ENCODE measurements at regions not wholly inside any gene's neighbourhood (a gene's known extent, or its start where the extent isn't known, plus 50 kb on each side); places are given as distances from the start of the nearest gene placed in this dataset.

- intact Hi-C loops (cut with DNase I), result no loop called here
- no peak for TF ChIP-seq CTCF (IDR thresholded peaks at IDR 0.05)
Measured at GRCh38 chrX:113330416-113330815, 489.8 kb upstream of the AMOT start.

DNA sequence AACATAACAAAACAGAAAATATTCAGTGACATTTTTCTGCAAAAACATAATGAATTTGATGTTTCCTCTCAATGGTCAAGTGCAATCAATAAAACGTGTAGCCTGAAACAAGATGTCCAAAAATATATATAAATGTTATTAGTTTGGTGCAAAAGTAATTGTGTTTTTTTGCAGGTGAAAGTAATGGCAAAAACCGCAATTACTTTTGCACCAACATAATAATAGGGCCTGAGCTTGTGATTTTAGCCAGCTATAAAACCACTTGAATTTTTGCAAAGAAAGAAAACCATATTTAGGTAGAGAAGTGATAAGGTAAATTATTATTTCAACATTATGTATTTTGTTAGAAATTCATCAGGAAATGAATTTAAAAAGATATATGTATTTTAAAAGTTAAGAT, 475.3 kb upstream of the AMOT start:
- no peaks in the 10 kb centered on the region for H3K36me3 ChIP-seq
- no peak overlapping the region for H3K27ac ChIP-seq
- DNase-seq (no peak), ATAC-seq (no peak)
- WGBS (ENCODE audit: insufficient coverage, low coverage, low lambda C conversion rate, missing lambda C conversion rate), result 22% methylated on average over 2 of the region's 2 CpGs
- H3K27me3 ChIP-seq, result peaks cover 0 to 4% of the 10 kb centered on the region in 2 donors
- no peaks in the 10 kb centered on the region for H3K4me1 ChIP-seq
- no peak for TF ChIP-seq CTCF (IDR thresholded peaks at IDR 0.05)
- TF ChIP-seq POLR2A (IDR thresholded peaks at IDR 0.05), result no peak
- H3K9me3 ChIP-seq, result no peaks in the 10 kb centered on the region
- intact Hi-C loops (cut with DNase I), result no loop called here
- H3K4me3 ChIP-seq, result no peak overlapping the region

More at GRCh38 chrX:113330416-113330815, 489.8 kb upstream of the AMOT start:
- ATAC-seq, result no peak
- Histone ChIP-seq H3K27me3 (no peaks in the 10 kb centered on the region), H3K27ac (no peak overlapping the region), H3K4me1 (no peaks in the 10 kb centered on the region), H3K36me3 (no peaks in the 10 kb centered on the region), H3K9me3 (no peaks in the 10 kb centered on the region), H3K4me3 (no peak overlapping the region)
- no peak for DNase-seq

GRCh38 chrX:113305496-113305895, 464.9 kb upstream of the AMOT start:
- no peaks in the 10 kb centered on the region for H3K4me1 ChIP-seq
- 56% methylated on average over 1 of the region's 1 CpG for WGBS (ENCODE audit: insufficient coverage, low coverage, low lambda C conversion rate, missing lambda C conversion rate)
- intact Hi-C loops (cut with DNase I), result no loop called here
- H3K4me3 ChIP-seq, result no peak overlapping the region
- ATAC-seq, result no peak
- no peaks in the 10 kb centered on the region for H3K36me3 ChIP-seq
- no peak overlapping the region for H3K27ac ChIP-seq
- no peaks in the 10 kb centered on the region for H3K9me3 ChIP-seq
- peaks cover 0 to 10% of the 10 kb centered on the region in 2 donors for H3K27me3 ChIP-seq
- DNase-seq, result no peak
- TF ChIP-seq POLR2A (IDR thresholded peaks at IDR 0.05), result no peak
- TF ChIP-seq CTCF (IDR thresholded peaks at IDR 0.05), result no peak

- no peak for DNase-seq
- H3K4me1 ChIP-seq, result no peaks in the 10 kb centered on the region
- intact Hi-C loops (cut with DNase I), result no loop called here
- 32% methylated on average over 3 of the region's 3 CpGs for WGBS (ENCODE audit: insufficient coverage, low coverage, low lambda C conversion rate, missing lambda C conversion rate)
- no peaks in the 10 kb centered on the region for H3K36me3 ChIP-seq
- H3K9me3 ChIP-seq, result no peaks in the 10 kb centered on the region
- no peak overlapping the region for H3K27ac ChIP-seq
- H3K27me3 ChIP-seq, result peaks cover 0 to 8% of the 10 kb centered on the region in 2 donors
- no peak for ATAC-seq
- H3K4me3 ChIP-seq, result no peak overlapping the region
- no peak for TF ChIP-seq POLR2A (IDR thresholded peaks at IDR 0.05)
- TF ChIP-seq CTCF (IDR thresholded peaks at IDR 0.05), result no peak
Measured at GRCh38 chrX:113300580-113300979, 459.9 kb upstream of the AMOT start.

DNA sequence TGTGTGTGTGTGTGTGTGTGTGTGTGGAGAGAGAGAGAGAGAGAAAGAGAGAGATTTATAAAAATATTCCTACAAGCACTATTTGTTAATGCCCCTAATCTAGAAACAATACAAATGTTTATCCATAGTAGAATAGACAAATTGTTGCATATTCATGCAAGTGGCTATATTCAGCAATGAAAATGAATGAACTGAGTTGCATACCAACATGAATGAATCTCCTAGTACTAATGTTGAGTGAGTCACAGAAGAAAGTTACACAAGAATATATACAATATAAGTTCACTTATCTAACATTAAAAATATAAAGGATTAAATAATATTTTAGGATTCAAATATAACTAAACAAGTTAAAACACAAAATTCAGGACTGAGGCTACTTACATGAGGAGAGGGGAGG, 456.8 kb upstream of the AMOT start:
- Histone ChIP-seq H3K36me3 (no peaks in the 10 kb centered on the region), H3K27me3 (peaks cover 0 to 7% of the 10 kb centered on the region in 2 donors), H3K4me3 (no peak overlapping the region), H3K4me1 (no peaks in the 10 kb centered on the region), H3K27ac (no peak overlapping the region), H3K9me3 (no peaks in the 10 kb centered on the region)
- TF ChIP-seq POLR2A (IDR thresholded peaks at IDR 0.05), result no peak
- no peak for TF ChIP-seq CTCF (IDR thresholded peaks at IDR 0.05)
- ATAC-seq (no peak), DNase-seq (no peak)
- intact Hi-C loops (cut with DNase I), result no loop called here

Data from right lobe of liver (tissue), 6 donors.